ENCODE measurements at regions not wholly inside any gene's neighbourhood (a gene's known extent, or its start where the extent isn't known, plus 50 kb on each side); places are given as distances from the start of the nearest gene placed in this dataset.

DNA sequence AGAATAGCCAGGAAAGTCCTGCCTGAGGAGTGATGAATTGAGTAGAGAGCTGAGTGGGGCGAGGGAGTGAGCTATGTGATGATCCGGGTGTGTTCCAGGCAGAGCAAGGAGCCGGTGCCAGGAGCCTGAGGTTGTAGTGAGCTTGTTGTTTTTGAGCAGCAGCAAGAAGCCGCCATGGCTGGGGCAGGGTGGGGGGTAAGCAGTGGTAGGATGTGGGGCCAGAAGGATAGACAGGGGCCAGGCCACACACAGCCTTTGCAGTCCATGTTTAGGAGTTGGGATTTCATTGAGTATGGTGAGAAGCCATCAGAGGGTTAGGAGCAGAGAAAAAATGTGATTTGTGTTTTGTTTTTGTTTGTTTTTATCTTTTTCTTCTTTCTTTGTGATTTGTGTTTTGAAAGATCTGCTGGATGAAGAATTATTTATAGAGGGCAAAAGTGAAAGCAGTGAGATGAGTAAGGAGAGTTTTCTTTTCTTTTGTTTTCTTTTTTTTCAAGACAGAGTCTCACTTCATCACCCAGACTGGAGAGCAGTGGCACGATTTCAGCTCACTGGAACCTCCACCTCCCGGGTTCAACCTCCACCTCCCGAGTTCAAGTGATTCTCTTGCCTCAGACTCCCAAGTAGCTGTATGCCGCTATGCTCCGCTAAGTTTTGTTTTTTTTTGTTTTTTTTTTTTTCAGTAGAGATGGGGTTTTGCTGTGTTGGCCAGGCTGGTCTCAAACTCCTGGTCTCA, 92.3 kb upstream of the BCAT1 start:
- TF ChIP-seq, protein P1, sequence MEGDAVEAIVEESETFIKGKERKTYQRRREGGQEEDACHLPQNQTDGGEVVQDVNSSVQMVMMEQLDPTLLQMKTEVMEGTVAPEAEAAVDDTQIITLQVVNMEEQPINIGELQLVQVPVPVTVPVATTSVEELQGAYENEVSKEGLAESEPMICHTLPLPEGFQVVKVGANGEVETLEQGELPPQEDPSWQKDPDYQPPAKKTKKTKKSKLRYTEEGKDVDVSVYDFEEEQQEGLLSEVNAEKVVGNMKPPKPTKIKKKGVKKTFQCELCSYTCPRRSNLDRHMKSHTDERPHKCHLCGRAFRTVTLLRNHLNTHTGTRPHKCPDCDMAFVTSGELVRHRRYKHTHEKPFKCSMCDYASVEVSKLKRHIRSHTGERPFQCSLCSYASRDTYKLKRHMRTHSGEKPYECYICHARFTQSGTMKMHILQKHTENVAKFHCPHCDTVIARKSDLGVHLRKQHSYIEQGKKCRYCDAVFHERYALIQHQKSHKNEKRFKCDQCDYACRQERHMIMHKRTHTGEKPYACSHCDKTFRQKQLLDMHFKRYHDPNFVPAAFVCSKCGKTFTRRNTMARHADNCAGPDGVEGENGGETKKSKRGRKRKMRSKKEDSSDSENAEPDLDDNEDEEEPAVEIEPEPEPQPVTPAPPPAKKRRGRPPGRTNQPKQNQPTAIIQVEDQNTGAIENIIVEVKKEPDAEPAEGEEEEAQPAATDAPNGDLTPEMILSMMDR (IDR thresholded peaks at IDR 0.05): no peak
- no peak for TF ChIP-seq POLR2A (IDR thresholded peaks at IDR 0.05)

All from heart left ventricle (tissue), 13 donors.